GM08714 (cell line): ENCODE measurements at regions not wholly inside any gene's neighbourhood (a gene's known extent, or its start where the extent isn't known, plus 50 kb on each side); places are given as distances from the start of the nearest gene placed in this dataset.
A peak's percentile ranks its signal among the peaks of the same experiment; 100 is the strongest.

Experiments
- H3K4me3 ChIP-seq: fragments of 200-500 bp; sonication (Bioruptor generic); 2 replicates; pipeline ENCODE4 v1.5.1; 2014; ENCODE audit warnings: mild to moderate bottlenecking, low read length, inconsistent platforms
- ZNF274 ChIP-seq: IDR thresholded peaks from 2 replicates; pipeline ENCODE4 v1.6.1; 2012; ENCODE audit warnings: mild to moderate bottlenecking, low read depth, low read length

DNA sequence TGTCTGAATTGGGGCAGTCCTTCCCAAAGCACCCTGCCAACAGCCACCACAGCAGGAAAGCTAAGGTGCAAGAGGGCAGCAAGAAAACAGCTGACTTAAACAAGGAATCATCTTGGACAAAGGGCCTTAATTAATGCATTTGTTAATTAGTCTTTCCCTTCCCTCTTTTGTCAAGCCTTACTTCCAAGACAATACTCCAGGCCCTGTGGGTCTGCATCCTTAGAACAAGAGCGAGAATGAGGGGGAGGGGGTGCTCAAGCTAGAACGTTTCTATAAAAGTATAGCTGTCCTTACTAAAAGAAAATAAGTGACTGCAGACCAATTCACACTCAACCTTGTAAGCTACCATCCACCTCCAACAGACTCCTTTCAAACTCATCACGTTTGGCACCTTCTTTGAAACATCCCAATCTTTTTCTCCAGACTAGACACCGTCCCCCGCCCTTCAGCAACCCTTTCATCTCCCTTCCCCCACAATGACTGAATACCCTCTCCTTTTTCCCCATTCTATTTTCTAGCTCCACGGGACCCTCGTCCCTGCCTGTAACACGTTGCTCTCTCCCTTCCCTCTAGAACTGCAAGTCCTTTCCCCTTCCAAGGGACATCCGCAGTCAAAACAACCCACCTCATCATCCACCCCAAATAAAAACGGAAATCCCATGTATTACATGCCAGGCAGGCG, 85.7 kb upstream of the RNF38 start:
- H3K4me3 ChIP-seq, result peak overlapping the region; percentile 82
- no peak for TF ChIP-seq ZNF274

DNA sequence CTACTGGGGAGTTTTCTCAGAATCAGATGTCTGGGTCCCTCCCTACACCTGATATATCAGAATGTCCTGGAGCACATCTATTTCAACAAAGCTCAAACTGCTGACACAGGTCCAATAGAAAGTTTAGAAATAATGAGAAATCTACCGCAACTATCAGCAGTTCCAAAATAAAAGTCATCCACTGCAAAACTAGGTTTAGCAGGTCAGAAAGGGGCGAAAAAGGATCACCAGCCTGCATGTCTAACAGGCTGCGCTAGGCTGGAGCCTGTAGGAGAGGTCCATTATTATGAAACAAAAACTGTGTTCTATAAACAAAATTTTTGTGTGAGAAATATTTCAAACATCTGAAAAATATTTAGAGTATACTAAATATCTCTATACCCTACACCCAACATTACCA, 84.1 kb upstream of the RNF38 start:
- H3K4me3 ChIP-seq, result no peak overlapping the region
- no peak for TF ChIP-seq ZNF274

DNA sequence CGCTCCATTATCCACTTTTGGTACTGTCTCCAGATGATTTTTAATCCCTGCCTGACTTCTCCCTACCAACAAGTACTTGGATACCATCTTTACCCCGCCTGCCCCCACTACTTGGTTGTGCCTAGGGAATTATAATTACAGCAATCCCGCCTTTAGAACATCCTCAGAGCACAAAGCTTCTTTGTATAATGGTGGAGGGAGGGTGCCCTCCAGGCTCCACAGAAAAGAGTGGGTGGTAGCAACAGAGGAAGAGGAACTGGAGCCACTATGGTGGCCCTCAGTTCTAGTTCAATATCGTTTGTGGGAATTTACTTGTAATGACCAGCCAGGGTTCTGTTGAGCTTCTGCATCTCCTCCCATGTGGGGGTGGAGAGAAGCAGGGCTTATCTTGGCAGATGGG, 79.0 kb upstream of the RNF38 start:
- no peak for TF ChIP-seq ZNF274
- no peak overlapping the region for H3K4me3 ChIP-seq

DNA sequence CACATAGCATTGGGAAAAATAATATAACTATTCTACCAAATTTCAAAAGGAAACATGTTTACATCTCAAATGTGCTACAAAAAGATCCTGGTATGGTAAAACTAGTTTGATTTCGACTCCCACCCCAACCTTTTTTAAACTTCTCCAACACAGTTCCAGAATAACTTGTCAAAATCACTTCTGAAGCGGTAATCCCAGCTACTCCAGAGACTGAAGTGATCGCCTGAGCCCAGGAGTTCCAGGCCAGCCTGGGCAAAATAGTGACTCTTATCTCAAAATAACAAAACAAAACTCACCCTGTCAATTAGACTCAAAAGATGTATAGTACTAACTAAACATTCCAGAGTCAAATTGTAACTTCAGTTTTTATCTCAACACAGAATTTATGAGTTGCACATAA, 71.3 kb upstream of the RNF38 start:
- no peak for TF ChIP-seq ZNF274
- no peak overlapping the region for H3K4me3 ChIP-seq

DNA sequence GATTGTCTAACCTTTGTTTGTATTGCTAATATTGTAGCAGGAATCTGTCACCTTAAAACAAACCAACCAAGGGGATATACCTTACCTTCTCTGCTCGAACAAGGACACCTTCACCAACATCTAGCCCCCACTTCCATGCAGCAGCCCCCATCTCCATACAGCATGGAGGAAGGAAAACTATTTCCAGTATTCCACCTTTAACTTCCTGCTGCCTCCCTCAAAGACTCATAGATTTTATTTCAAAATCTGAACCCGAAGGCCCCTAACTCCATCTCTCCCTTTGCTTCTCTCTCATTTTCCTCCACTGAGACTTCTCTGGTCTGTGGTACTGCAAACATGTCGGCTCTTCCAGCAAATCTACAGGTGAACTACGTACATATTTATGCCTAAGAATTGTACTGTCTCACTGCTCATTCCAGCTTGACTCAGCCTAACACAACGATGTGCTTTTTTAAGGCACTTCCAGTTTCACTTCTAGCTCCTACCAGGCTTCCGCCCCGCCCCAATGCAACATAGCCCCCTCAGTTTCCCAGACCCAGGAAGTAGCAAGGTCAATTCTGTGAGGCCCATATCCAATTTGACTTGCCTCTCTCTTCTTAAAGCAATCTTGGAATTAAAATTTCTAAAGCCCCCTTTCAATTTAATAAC, 70.7 kb upstream of the RNF38 start:
- H3K4me3 ChIP-seq, result peak overlapping the region; percentile 98
- TF ChIP-seq ZNF274, result no peak

DNA sequence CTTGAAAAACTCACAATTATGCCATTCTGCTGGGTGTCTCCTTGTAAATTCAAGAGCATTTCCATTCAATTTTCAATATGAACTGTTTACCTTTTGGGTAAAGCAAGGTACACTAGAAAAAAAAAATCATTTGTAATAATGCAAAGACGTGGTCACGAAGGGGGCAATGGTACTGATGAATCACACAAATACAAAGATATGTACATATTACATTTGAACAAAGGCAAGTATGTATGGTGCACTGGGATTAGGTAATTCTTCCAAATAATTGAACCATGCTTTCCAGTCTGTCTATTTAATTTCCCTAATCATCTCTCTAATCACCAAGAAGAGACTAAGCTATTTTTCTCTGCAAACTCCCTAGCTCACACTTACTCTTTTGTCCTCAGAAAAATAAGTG, 63.4 kb upstream of the RNF38 start:
- no peak for TF ChIP-seq ZNF274
- H3K4me3 ChIP-seq, result no peak overlapping the region

DNA sequence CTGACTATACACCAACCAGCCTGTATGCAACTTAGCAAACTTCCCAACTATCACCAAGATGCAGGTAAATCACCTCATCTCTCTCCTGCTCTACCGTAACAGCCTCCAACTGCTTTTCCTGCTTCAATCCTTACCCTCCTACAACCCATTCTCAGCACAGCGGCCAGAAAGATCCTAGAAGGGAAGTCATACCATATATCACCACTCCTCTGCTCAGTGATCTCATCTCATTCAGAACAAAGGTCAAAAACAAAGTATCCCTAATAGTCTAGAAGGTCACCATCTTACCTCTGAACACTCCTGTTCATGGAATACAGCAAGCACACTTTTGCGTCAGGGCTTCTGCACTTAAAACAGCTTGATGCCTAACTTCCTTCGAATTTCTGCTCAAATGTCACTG, 62.2 kb upstream of the RNF38 start:
- no peak for TF ChIP-seq ZNF274
- H3K4me3 ChIP-seq, result no peak overlapping the region

DNA sequence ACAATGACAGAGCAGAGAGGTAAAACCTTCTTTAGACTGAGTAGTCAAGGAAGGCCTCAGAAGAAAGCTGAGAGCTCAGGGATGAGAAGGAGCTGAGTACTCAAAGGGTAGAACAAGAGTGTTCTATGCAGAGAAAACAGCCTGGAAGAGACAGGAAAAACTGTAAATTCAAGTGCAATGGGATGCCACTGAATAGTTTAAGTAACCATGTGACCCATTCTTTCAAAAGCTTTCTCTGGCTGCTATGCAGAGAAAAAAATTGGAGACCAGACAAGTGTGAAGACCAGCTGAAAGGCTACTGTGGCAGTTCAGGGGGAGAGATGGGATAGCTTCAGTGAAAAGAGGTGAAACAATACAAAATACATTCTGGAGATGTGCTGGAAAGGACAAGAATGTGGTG, 61.3 kb upstream of the RNF38 start:
- H3K4me3 ChIP-seq, result no peak overlapping the region
- TF ChIP-seq ZNF274, result no peak

DNA sequence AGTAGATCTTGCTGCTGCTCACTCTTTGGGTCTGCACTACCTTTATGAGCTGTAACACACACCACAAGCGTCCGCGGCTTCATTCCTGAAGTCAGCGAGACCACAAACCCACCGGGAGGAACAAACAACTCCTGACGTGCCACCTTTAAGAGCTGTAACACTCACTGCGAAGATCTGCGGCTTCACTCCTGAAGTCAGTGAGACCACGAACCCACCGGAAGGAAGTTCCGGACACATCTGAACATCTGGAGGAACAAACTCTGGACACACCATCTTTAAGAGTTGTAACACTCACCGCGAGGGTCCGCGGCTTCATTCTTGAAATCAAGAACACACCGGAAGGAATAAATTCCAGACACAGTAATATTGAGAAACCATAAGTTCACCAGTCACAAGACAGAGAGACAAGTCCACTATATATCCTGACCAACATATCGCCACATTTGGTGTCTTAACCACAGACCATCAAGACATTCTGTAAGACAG, 58.4 kb upstream of the RNF38 start:
- peak overlapping the region; percentile 40; the same call in 1 of the 2 replicates for H3K4me3 ChIP-seq

DNA sequence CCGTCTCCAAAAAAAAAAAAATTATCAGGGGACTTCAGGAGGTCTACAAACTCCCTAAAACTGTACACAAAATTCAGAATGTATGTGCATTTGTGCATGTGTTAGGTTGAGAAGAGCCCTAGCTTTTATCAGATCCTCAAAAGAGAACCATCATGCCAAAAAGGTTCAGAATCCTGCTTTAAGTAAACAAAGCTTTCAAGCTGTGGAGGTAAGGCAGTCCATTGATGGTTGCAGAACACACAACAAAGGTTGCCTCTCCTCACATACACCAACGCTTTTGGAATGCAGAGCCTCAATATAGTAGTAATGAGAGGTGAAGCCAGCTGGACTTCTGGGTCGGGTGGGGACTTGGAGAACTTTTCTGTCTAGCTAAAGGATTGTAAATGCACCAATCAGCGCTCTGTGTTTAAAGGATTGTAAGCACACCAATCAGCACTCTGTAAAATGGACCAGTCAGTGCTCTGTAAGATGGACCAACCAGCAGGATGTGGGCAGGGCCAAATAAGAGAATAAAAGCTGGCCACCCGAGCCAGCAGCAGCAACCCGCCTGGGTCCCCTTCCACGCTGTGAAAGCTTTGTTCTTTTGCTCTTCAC, 57.9 kb upstream of the RNF38 start:
- H3K4me3 ChIP-seq, result peak overlapping the region; percentile 40; the same call in 1 of the 2 replicates

DNA sequence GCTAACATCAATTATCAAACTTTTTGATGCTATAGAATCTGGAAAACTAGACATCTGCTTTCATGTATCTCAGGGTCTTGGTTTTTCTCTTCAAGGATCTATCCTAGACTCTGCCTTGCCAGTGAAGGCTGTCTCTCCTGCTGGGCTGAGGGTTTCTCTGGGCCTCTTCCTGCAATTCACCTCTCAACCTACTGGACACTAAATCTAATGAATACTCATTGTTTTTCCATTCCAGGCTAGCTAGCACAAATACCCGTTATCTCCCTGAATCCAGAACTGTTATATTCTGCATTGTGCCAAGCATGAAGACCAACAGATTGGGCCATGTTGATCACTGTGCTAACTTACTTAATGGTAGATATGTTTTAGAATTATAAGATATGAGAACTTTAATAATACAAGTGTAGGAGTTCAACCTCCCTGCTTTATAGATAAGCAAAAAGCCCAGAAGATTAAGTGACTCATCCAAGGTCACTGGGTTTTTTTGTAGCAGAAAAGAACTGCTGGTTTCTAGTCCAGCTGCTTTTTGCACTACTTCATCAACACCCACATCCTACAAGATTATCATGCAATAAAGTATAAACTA, 56.5 kb upstream of the RNF38 start:
- TF ChIP-seq ZNF274, result no peak

More for the DNA sequence above, 57.9 kb upstream of the RNF38 start:
- TF ChIP-seq ZNF274, result no peak

DNA sequence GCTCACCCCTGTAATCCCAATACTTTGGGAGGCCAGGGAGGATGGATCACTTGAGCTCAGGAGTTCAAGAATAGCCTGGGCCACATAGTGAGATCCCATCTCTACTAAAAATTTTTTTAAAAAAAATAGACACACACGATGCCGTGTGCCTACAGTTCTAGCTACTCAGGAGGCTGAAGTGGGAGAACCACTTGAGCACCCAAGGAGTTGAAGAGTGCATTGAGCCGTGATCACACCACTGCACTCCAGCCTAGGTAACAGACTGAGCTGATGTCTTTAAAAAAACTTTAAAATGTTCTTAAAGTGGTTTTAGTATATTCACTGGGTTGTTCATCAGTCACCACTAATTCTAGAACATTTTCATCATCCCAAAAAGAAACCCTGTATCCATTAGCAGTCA, 51.9 kb upstream of the RNF38 start:
- TF ChIP-seq ZNF274, result no peak
- no peak overlapping the region for H3K4me3 ChIP-seq

More for the DNA sequence above, 56.5 kb upstream of the RNF38 start:
- H3K4me3 ChIP-seq, result no peak overlapping the region

DNA sequence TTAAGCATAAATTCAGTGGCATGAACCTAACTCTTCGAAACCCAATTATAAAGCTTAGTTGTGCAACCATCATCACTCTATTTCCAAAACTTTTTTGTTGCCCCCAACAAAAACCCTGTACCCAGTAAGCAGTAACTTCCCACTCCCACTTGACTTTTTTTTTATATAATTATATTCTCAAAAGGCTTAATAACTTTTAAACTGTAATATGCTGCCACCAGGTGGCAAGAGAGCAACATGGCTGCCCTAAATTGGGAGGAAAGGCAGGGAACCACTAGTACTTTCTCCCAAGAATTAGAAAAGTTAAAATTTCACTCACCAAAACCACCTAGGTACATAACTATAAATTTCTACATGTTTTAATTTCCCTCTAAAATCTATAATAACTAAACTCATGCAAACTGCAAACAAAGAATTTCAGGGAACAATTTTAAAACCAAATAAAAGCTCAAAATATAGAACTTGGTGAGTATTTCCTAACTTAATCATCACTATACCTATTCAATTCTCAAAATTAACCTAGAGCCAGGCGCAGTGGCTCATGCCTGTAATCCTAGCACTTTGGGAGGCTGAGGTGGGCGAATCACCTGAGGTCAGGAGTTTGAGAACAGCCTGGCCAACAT, 50.2 kb upstream of the RNF38 start:
- TF ChIP-seq ZNF274, result no peak
- H3K4me3 ChIP-seq, result no peak overlapping the region
